ENCODE measurements at regions not wholly inside any gene's neighbourhood (a gene's known extent, or its start where the extent isn't known, plus 50 kb on each side); places are given as distances from the start of the nearest gene placed in this dataset.

DNA sequence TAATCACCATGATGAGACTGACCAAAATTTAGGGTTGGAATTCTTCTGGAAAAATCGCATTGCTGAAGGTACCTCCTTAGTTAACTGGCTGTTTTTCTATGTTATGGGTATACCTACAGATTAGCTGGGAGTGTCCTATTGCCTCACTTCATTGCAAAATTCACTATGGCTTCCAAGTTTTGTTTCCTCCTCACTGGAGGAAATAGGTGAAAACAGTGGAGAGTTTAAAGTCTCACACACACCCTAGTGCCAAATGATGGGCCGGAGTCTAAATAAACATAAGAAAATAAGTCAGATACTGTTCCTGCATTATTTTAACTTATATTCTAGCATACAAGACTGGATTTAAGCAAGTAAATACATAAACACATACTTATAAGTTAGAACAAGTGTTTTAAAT is 98.2 kb downstream of the AHR start:
- TF ChIP-seq, protein P1, sequence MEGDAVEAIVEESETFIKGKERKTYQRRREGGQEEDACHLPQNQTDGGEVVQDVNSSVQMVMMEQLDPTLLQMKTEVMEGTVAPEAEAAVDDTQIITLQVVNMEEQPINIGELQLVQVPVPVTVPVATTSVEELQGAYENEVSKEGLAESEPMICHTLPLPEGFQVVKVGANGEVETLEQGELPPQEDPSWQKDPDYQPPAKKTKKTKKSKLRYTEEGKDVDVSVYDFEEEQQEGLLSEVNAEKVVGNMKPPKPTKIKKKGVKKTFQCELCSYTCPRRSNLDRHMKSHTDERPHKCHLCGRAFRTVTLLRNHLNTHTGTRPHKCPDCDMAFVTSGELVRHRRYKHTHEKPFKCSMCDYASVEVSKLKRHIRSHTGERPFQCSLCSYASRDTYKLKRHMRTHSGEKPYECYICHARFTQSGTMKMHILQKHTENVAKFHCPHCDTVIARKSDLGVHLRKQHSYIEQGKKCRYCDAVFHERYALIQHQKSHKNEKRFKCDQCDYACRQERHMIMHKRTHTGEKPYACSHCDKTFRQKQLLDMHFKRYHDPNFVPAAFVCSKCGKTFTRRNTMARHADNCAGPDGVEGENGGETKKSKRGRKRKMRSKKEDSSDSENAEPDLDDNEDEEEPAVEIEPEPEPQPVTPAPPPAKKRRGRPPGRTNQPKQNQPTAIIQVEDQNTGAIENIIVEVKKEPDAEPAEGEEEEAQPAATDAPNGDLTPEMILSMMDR (IDR thresholded peaks at IDR 0.05; ENCODE audit: low read depth, low read length), result no peak
- no peak for TF ChIP-seq EZH2phosphoT487 (IDR thresholded peaks at IDR 0.05; ENCODE audit: low read depth)
